ENCODE measurements at regions not wholly inside any gene's neighbourhood (a gene's known extent, or its start where the extent isn't known, plus 50 kb on each side); places are given as distances from the start of the nearest gene placed in this dataset.

GRCh38 chr3:168620854-168621253, 525.1 kb upstream of the GOLIM4 start:
- no peak for TF ChIP-seq POLR2A (IDR thresholded peaks at IDR 0.05; ENCODE audit: borderline replicate concordance, extremely low read depth, insufficient read depth, insufficient read length)
- TF ChIP-seq SP1 (IDR thresholded peaks at IDR 0.05; ENCODE audit: low read depth) = no peak
- TF ChIP-seq CTCF (IDR thresholded peaks at IDR 0.05 in 2 of 3, conservative IDR thresholded peaks at IDR 0.05 in 1 of 3; ENCODE audit: borderline replicate concordance in 1 of 3, insufficient read depth in 1 of 3, low read depth in 2 of 3, low read length in 2 of 3) = peak; percentile 57 to 67 (median 66); a peak in 5 of 6 replicates
- TF ChIP-seq EZH2phosphoT487 (IDR thresholded peaks at IDR 0.05; ENCODE audit: borderline replicate concordance) = no peak
- TF ChIP-seq EGR1 (IDR thresholded peaks at IDR 0.05; ENCODE audit: low read depth) = no peak
- TF ChIP-seq EZH2 (IDR thresholded peaks at IDR 0.05) = no peak
- no peak for TF ChIP-seq CEBPB (IDR thresholded peaks at IDR 0.05; ENCODE audit: low read depth)
- no peak for TF ChIP-seq FOSL1 (IDR thresholded peaks at IDR 0.05; ENCODE audit: low read depth)
- no peak for TF ChIP-seq MAX (IDR thresholded peaks at IDR 0.05)
